ENCODE measurements at regions not wholly inside any gene's neighbourhood (a gene's known extent, or its start where the extent isn't known, plus 50 kb on each side); places are given as distances from the start of the nearest gene placed in this dataset.

GRCh38 chr1:118773656-118774055, 214.5 kb downstream of the TBX15 start:
- no peak overlapping the region for H3K27ac ChIP-seq
- DNase-seq = no peak
- ATAC-seq = no peak
- intact Hi-C loops (cut with DNase I) = no loop called here
- H3K4me3 ChIP-seq = no peak overlapping the region
- H3K9me3 ChIP-seq = no peaks in the 10 kb centered on the region
- no peaks in the 10 kb centered on the region for H3K4me1 ChIP-seq
- H3K36me3 ChIP-seq = no peaks in the 10 kb centered on the region
- no peaks in the 10 kb centered on the region for H3K27me3 ChIP-seq (ENCODE audit: low read depth)
- no peak for TF ChIP-seq CTCF (IDR thresholded peaks at IDR 0.05)

- no peaks in the 10 kb centered on the region for H3K27me3 ChIP-seq (ENCODE audit: low read depth)
- ATAC-seq = no peak
- DNase-seq = no peak
- H3K9me3 ChIP-seq = peaks cover 11% of the 10 kb centered on the region
- TF ChIP-seq CTCF (IDR thresholded peaks at IDR 0.05) = no peak
- no peaks in the 10 kb centered on the region for H3K36me3 ChIP-seq
- H3K4me1 ChIP-seq = no peaks in the 10 kb centered on the region
- no peak overlapping the region for H3K27ac ChIP-seq
- no peak overlapping the region for H3K4me3 ChIP-seq
- intact Hi-C loops (cut with DNase I) = no loop called here
These were observed 220.2 kb downstream of the TBX15 start for GRCh38 chr1:118767971-118768370.

- Histone ChIP-seq H3K4me1 (no peaks in the 10 kb centered on the region), H3K27ac (no peak overlapping the region), H3K27me3 (ENCODE audit: low read depth) (no peaks in the 10 kb centered on the region), H3K4me3 (no peak overlapping the region), H3K36me3 (no peaks in the 10 kb centered on the region), H3K9me3 (no peaks in the 10 kb centered on the region)
- ATAC-seq = no peak
- intact Hi-C loops (cut with DNase I) = no loop called here
- DNase-seq = no peak
- TF ChIP-seq CTCF (IDR thresholded peaks at IDR 0.05) = no peak
These were observed 234.2 kb downstream of the TBX15 start for GRCh38 chr1:118753976-118754375.

- no peaks in the 10 kb centered on the region for H3K9me3 ChIP-seq
- H3K4me3 ChIP-seq = no peak overlapping the region
- TF ChIP-seq CTCF (IDR thresholded peaks at IDR 0.05) = no peak
- no peaks in the 10 kb centered on the region for H3K27me3 ChIP-seq (ENCODE audit: low read depth)
- no peaks in the 10 kb centered on the region for H3K4me1 ChIP-seq
- DNase-seq (no peak), ATAC-seq (no peak)
- no peak overlapping the region for H3K27ac ChIP-seq
- no peaks in the 10 kb centered on the region for H3K36me3 ChIP-seq
- intact Hi-C loops (cut with DNase I) = no loop called here
These were observed 237.0 kb downstream of the TBX15 start for GRCh38 chr1:118751166-118751565.

- intact Hi-C loops (cut with DNase I) = no loop called here
- Histone ChIP-seq H3K27ac (no peak overlapping the region), H3K4me3 (no peak overlapping the region), H3K27me3 (ENCODE audit: low read depth) (no peaks in the 10 kb centered on the region), H3K4me1 (no peaks in the 10 kb centered on the region), H3K9me3 (no peaks in the 10 kb centered on the region), H3K36me3 (no peaks in the 10 kb centered on the region)
- no peak for DNase-seq
- ATAC-seq = no peak
- no peak for TF ChIP-seq CTCF (IDR thresholded peaks at IDR 0.05)
These were observed 243.7 kb downstream of the TBX15 start for GRCh38 chr1:118744420-118744819.

- ATAC-seq (no peak), DNase-seq (no peak)
- Histone ChIP-seq H3K9me3 (no peaks in the 10 kb centered on the region), H3K4me1 (no peaks in the 10 kb centered on the region), H3K27me3 (ENCODE audit: low read depth) (no peaks in the 10 kb centered on the region), H3K27ac (no peak overlapping the region), H3K4me3 (no peak overlapping the region), H3K36me3 (no peaks in the 10 kb centered on the region)
- no peak for TF ChIP-seq CTCF (IDR thresholded peaks at IDR 0.05)
- intact Hi-C loops (cut with DNase I) = no loop called here
These were observed 248.6 kb downstream of the TBX15 start for GRCh38 chr1:118739501-118739900.

Data from lower lobe of right lung (tissue), 2 donors.